Vagina (tissue), 2 donors: ENCODE measurements at regions not wholly inside any gene's neighbourhood (a gene's known extent, or its start where the extent isn't known, plus 50 kb on each side); places are given as distances from the start of the nearest gene placed in this dataset.

Experiments
- POLR2A ChIP-seq, 2 donors: fragments of 450-650 bp; IDR thresholded peaks; one replicate each; pipeline ENCODE4 v1.6.1; 2017; ENCODE audit warnings: antibody characterized with exemption in 2 of 2, mild to moderate bottlenecking in 2 of 2, moderate library complexity in 2 of 2
- POLR2AphosphoS5 ChIP-seq, 2 donors: sonication (generic); formaldehyde crosslinking; IDR thresholded peaks; one replicate each; pipeline ENCODE4 v1.9.0; 2017; ENCODE audit warnings: antibody characterized with exemption in 2 of 2, mild to moderate bottlenecking in 2 of 2, low read depth in 1 of 2; ENCODE audit not compliant: insufficient read depth in 1 of 2
- TF ChIP-seq, protein P1 (sequence below), 3 experiments: fragments of 450-650 bp in 2 of 3; fragments of 200-600 bp in 1 of 3; sonication (generic) in 1 of 3; IDR thresholded peaks; one replicate each; pipeline ENCODE4 v1.5.1; 2017 to 2019; ENCODE audit warnings: antibody characterized with exemption in 3 of 3, mild to moderate bottlenecking in 2 of 3, moderate library complexity in 2 of 3

- TF ChIP-seq, protein P1, sequence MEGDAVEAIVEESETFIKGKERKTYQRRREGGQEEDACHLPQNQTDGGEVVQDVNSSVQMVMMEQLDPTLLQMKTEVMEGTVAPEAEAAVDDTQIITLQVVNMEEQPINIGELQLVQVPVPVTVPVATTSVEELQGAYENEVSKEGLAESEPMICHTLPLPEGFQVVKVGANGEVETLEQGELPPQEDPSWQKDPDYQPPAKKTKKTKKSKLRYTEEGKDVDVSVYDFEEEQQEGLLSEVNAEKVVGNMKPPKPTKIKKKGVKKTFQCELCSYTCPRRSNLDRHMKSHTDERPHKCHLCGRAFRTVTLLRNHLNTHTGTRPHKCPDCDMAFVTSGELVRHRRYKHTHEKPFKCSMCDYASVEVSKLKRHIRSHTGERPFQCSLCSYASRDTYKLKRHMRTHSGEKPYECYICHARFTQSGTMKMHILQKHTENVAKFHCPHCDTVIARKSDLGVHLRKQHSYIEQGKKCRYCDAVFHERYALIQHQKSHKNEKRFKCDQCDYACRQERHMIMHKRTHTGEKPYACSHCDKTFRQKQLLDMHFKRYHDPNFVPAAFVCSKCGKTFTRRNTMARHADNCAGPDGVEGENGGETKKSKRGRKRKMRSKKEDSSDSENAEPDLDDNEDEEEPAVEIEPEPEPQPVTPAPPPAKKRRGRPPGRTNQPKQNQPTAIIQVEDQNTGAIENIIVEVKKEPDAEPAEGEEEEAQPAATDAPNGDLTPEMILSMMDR (IDR thresholded peaks at IDR 0.05): no peak
- TF ChIP-seq POLR2A (IDR thresholded peaks at IDR 0.05): no peak
- TF ChIP-seq POLR2AphosphoS5 (IDR thresholded peaks at IDR 0.05; ENCODE audit: insufficient read depth in 1 of 2, low read depth in 1 of 2): no peak
Measured at GRCh38 chr12:107444771-107445170, 240.8 kb upstream of the PWP1 start.
